ENCODE measurements at regions not wholly inside any gene's neighbourhood (a gene's known extent, or its start where the extent isn't known, plus 50 kb on each side); places are given as distances from the start of the nearest gene placed in this dataset.
A peak's percentile ranks its signal among the peaks of the same experiment; 100 is the strongest.

GRCh38 chr1:65066419-65066765, 81.6 kb upstream of the AK4 start:
- H3K36me3 ChIP-seq (ENCODE audit: insufficient read depth, low read length) = no peaks in the 10 kb centered on the region
- H3K9me3 ChIP-seq (ENCODE audit: control insufficient read depth in 1 of 2, insufficient read depth in 1 of 2, low read length in 2 of 2) = no peaks in the 10 kb centered on the region
- peaks cover 34% of the 10 kb centered on the region for H3K4me1 ChIP-seq (ENCODE audit: insufficient read depth, low read length)
- H3K4me3 ChIP-seq (ENCODE audit: low read length) = peak overlapping the region; percentile 68
- DNase-seq (no peak), ATAC-seq (ENCODE audit: poor library complexity) (no peak)
- ChIA-PET POLR2A (interaction anchor here (0.6 to 4.5 kb wide), 9 partner anchors 9 to 188 kb away, joined by 3 to 48 read pairs (median 6); partner anchors contain the start of gene JAK1), CTCF (interaction anchor here (6.3 kb wide), 1 partner anchor 9 kb away, joined by 91 read pairs; no protein-coding TSS in a partner anchor)
- peak overlapping the region; percentile 85 for H3K27ac Mint-ChIP-seq
- H3K27me3 Mint-ChIP-seq = no peaks in the 10 kb centered on the region
- H3K9me3 Mint-ChIP-seq = no peaks in the 10 kb centered on the region
- peak overlapping the region; percentile 73 to 88 for H3K27ac ChIP-seq (ENCODE audit: low read depth in 1 of 2, low read length in 2 of 2)
- TF ChIP-seq CTCF (IDR thresholded peaks at IDR 0.05) = no peak
- peaks cover 26% of the 10 kb centered on the region for H3K36me3 Mint-ChIP-seq (ENCODE audit: low read depth)
- H3K4me3 Mint-ChIP-seq = peak overlapping the region; percentile 98
- no peaks in the 10 kb centered on the region for H3K27me3 ChIP-seq (ENCODE audit: control insufficient read depth in 1 of 2, insufficient read depth in 2 of 2, low read length in 2 of 2)
- H3K4me1 Mint-ChIP-seq (ENCODE audit: low read depth) = peaks cover 74% of the 10 kb centered on the region
- intact Hi-C loops (cut with DNase I, micrococcal nuclease) = loop anchor here (2.0 to 10.0 kb wide), 7 partner anchors 64 to 1472 kb away; partner anchors contain the start of genes JAK1 (in 1 of the 2), LEPR (in 1 of the 2), LEPROT (in 1 of the 2) and PGM1 (in 1 of the 2)

- peaks cover 71% of the 10 kb centered on the region for H3K4me1 Mint-ChIP-seq (ENCODE audit: low read depth)
- H3K4me3 Mint-ChIP-seq = peak overlapping the region; percentile 98
- DNase-seq (peak; percentile 70 to 93 (median 80)), ATAC-seq (ENCODE audit: poor library complexity) (peak; percentile 61)
- intact Hi-C loops (cut with DNase I, micrococcal nuclease) = loop anchor here (2.0 to 10.0 kb wide), 7 partner anchors 65 to 1472 kb away; partner anchors contain the start of genes JAK1 (in 1 of the 2), LEPR (in 1 of the 2), LEPROT (in 1 of the 2) and PGM1 (in 1 of the 2)
- peak overlapping the region; percentile 97 for H3K27ac Mint-ChIP-seq
- peaks cover 34% of the 10 kb centered on the region for H3K4me1 ChIP-seq (ENCODE audit: insufficient read depth, low read length)
- no peak for TF ChIP-seq CTCF (IDR thresholded peaks at IDR 0.05)
- no peaks in the 10 kb centered on the region for H3K27me3 ChIP-seq (ENCODE audit: control insufficient read depth in 1 of 2, insufficient read depth in 2 of 2, low read length in 2 of 2)
- ChIA-PET POLR2A (interaction anchor here (1.0 to 4.5 kb wide), 5 partner anchors 8 to 189 kb away, joined by 5 to 48 read pairs (median 11); partner anchors contain the start of gene JAK1), CTCF (interaction anchor here (6.3 kb wide), 1 partner anchor 8 kb away, joined by 91 read pairs; no protein-coding TSS in a partner anchor)
- no peaks in the 10 kb centered on the region for H3K9me3 Mint-ChIP-seq
- H3K4me3 ChIP-seq (ENCODE audit: low read length) = peak overlapping the region; percentile 68
- H3K9me3 ChIP-seq (ENCODE audit: control insufficient read depth in 1 of 2, insufficient read depth in 1 of 2, low read length in 2 of 2) = no peaks in the 10 kb centered on the region
- no peaks in the 10 kb centered on the region for H3K27me3 Mint-ChIP-seq
- H3K36me3 Mint-ChIP-seq (ENCODE audit: low read depth) = peaks cover 26% of the 10 kb centered on the region
- no peaks in the 10 kb centered on the region for H3K36me3 ChIP-seq (ENCODE audit: insufficient read depth, low read length)
- H3K27ac ChIP-seq (ENCODE audit: low read depth in 1 of 2, low read length in 2 of 2) = peak overlapping the region; percentile 73 to 88
Measured at GRCh38 chr1:65066766-65067490, 81.1 kb upstream of the AK4 start.

GRCh38 chr1:65067491-65068201, 80.4 kb upstream of the AK4 start:
- Histone ChIP-seq H3K27ac (ENCODE audit: low read depth in 1 of 2, low read length in 2 of 2) (peak overlapping the region; percentile 96 to 98), H3K4me3 (ENCODE audit: low read length) (peak overlapping the region; percentile 85), H3K27me3 (ENCODE audit: control insufficient read depth in 1 of 2, insufficient read depth in 2 of 2, low read length in 2 of 2) (no peaks in the 10 kb centered on the region), H3K36me3 (ENCODE audit: insufficient read depth, low read length) (no peaks in the 10 kb centered on the region), H3K9me3 (ENCODE audit: control insufficient read depth in 1 of 2, insufficient read depth in 1 of 2, low read length in 2 of 2) (no peaks in the 10 kb centered on the region), H3K4me1 (ENCODE audit: insufficient read depth, low read length) (peaks cover 34% of the 10 kb centered on the region)
- Mint-ChIP-seq H3K27ac (peak overlapping the region; percentile 97), H3K27me3 (no peaks in the 10 kb centered on the region), H3K4me1 (ENCODE audit: low read depth) (peaks cover 64% of the 10 kb centered on the region), H3K4me3 (peak overlapping the region; percentile 90), H3K36me3 (ENCODE audit: low read depth) (peaks cover 26% of the 10 kb centered on the region), H3K9me3 (no peaks in the 10 kb centered on the region)
- CTCF ChIA-PET = interaction anchor here (6.3 kb wide), 1 partner anchor 7 kb away, joined by 91 read pairs; no protein-coding TSS in a partner anchor
- intact Hi-C loops (cut with DNase I, micrococcal nuclease) = loop anchor here (2.0 to 10.0 kb wide), 8 partner anchors 65 to 1473 kb away; partner anchors contain the start of genes JAK1 (in 1 of the 2), LEPR (in 1 of the 2), LEPROT (in 1 of the 2) and PGM1 (in 1 of the 2)
- TF ChIP-seq CTCF (IDR thresholded peaks at IDR 0.05) = no peak
- DNase-seq (peak; percentile 34 to 85 (median 60)), ATAC-seq (ENCODE audit: poor library complexity) (peak; percentile 19)
- POLR2A ChIA-PET = interaction anchor here (1.3 to 2.1 kb wide), 7 partner anchors 17 to 353 kb away, joined by 3 to 36 read pairs (median 6); partner anchors contain the start of genes JAK1, LEPR, LEPROT and RAVER2

All from CD4-positive, alpha-beta T cell (primary cell).